Myocyte (in vitro differentiated cells): ENCODE measurements at regions not wholly inside any gene's neighbourhood (a gene's known extent, or its start where the extent isn't known, plus 50 kb on each side); places are given as distances from the start of the nearest gene placed in this dataset.

ENCODE experiments used
- DNase-seq: peaks from one replicate; pipeline ENCODE4 v3.0.0-alpha.2; 2012; ENCODE audit warnings: low read depth

DNA sequence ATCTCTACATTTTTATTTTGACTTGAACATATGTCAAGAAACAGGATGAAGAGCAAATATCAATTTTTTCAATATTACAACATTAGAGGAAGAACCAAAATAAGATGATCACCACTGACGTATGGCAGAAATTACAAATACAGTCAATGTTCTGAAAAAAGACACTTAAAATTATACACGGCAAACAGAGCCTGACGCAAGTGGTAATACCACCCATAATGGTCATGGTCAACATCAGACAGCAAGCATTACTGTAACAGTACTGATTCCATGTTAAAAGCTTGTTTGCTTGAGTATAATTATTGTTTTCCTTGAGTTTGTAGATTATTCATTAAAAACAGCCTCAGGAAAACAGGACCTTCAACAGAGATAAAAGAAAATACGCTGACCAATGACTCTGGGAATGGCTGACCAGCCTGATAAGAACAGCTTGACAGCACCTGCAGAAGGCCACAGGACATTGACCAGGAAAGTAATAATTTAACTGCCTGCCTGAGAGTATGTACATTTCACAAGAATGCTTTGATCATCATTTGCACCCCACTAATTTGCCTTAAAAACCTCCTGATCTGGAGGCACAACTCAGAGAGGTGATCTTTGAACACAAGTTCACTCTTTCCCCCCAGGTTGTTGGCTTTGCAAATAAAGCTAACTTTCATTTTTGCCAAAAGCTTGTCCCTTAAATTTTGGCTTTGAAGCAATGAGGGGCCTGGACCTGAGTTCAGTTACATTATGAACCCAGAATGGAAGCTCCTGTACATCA is 187.3 kb downstream of the IPO8 start:
- no peak for DNase-seq

DNA sequence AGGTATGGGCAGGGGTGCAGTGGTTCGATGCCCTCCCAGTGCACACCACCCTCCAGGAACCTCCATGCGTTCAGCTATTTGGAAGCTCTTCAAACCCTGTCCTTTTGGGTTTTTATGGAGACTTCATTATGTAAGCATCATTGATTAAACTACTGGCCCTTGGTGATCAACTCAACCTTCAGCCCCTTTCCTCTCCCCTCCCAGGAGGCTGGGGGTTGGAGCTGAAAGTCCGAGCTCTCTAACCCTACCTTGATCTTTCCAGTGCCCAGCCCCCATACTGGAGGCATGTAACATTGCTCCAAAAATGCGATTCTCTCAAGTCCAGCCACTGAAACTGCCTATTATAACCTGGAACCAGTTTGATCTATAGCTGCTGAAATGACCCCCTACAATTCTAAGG is 188.1 kb downstream of the IPO8 start:
- no peak for DNase-seq

DNA sequence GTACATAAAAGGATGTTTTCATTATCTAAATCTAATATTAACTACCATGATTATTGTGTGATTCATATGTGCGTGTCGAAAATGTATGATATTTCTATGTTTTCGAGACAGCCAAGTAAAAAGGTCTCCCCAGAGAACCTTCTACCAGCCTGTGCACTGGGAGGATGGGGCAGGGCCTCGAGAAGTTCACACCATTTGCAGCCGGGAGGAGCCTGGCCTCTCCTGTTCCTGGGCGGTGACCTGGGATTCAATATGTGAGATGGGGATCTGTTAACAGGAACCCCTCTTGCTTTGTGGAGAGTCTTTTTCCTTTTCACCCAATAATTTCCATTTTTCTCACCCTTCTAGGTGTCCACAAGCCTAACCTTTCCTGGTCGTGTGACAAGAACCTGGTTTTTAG is 189.3 kb downstream of the IPO8 start:
- no peak for DNase-seq

DNA sequence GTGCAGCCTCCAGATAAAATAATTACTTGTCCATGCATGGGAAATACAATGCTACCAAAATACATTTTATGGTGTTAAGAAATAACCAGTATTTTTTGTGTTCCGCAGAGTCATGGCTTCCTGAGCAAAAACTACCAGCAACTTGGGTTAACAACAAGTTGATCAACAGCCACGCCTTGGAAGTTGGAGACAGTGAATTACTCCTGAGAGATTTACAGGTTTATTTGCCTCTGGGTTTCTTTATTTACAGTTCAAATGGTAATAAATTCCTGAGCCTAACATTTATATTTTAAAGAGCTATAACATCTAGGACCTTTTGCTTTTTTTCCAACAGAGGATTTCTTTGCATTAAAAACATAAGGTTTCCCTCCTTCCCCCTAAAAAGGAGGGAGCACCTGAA is 194.0 kb downstream of the IPO8 start:
- no peak for DNase-seq

DNA sequence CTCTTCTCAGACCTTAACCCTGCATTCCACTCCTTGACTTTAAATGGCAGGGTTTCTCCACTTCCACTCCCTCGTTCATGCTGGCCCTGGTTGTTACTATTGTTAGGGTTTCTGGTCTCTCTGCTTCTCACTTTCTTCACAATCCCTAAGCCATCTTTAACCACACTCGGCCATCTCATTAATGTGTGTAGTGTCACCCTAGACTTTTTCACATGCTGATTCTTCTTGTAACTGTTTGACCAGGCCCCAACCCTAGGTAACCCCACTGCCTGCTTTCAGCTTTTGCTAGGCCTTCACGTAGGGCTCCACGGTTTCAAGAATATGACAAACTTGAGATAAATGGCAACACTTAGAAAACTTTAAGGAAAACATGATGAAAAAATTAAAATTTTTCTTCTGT is 195.1 kb downstream of the IPO8 start:
- no peak for DNase-seq

DNA sequence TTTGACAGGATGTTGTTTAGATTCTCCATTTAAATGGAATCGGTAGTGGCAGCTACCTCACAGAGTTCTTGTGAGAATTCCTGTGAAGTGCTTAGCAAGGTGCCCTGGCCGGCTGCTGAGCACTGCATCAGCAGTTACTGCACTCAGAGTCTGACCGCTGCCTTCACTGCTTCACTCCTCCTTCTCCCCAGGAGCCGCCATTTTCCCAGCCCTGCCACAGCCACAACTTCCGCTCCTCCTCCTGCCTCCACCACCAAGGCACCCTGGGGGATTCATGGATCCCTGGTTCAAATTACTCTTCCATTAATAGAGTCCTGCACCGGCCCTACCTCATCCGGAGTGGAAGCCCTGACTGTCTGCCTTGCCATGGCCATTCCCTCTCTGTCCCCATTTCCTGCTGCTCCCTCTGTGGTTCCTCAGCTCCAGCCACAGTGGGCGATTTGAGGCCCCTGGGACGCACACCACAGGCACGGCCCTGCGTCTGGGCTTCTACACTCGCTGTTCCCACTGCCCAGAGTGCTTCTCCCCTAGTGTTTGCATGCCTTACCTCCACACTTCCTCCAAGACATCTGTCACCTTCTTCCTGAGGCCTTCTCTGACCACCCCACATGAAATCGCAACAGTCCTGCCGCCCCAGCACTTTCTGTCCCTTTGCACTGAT is 210.3 kb downstream of the IPO8 start:
- no peak for DNase-seq

DNA sequence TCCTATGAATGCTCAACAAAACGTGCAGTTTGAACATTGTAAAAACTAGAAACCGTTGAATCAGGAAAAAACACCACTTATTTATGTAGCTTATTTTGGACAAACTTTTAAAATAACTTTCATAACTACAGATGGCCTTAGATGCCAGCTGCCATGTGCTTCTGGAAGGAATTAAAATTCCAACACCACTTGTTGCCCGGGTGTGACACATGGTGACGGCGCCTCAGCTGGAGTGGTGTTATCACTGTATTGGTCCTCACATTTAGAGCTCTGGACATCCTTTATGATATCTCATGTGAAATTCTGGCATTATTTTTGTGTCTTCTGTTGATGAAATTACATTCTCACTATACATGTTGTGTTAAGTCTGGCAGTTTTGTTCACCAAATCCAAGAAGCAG is 211.0 kb downstream of the IPO8 start:
- peak; percentile 65 for DNase-seq

DNA sequence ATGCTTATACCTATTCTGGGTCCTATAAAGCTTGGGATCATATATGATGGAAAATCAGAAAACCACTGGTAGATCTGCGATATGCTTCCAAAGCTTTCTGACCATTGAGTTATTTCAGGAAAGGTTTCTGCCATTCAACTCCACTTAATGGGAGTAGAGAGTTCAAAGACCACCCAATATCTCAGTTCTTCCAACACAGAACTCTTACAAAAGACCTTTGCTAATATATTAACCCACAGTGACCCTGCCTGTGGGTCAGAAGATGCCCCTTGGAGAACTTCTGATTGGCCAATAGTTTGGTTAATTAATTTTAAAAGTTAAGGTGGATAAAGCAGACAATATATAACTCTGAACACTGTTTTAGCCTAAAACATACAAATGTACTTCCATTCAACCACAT is 213.0 kb downstream of the IPO8 start:
- DNase-seq, result no peak

DNA sequence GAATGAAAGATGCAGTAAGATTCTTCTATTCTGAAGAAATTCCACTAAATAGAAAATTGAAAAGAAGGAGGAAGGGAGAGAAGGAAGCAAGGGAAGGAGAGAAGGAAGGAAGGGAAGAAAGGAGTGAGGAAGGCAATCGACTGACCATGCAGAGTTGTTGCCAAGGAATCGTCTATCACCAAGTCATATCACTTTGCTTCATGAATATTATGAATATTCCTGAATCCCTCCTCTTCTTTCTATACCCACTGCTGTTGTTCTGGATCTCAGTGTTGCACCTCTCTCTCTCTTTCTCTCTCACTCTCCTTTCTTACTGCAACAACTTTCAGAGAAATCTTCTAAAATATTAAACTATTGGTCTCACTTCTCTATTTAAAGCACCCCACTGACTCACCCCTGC is 222.4 kb downstream of the IPO8 start:
- no peak for DNase-seq

DNA sequence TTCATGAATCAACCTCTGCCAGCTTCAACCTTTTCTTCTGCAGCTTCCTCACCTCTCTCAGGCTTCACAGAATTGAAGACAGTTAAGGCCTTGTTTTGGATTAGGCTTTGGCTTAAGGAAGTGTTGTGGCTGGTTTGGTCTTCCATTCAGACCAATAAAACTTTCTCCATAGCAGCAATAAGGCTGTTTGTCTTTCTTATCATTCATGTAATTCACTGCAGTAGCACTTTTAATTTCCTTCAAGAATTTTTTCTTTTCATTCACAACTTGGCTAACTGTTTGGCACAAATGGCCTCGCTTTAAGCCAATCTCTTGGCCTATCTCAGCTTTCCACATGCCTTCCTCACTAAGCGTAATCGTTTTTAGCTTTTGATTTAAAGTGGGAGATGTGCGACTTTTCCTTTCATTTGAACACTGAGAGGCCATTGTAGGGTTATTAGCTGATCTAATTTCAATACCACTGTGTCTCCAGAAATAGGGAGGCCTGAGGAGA is 229.5 kb downstream of the IPO8 start:
- DNase-seq, result no peak

DNA sequence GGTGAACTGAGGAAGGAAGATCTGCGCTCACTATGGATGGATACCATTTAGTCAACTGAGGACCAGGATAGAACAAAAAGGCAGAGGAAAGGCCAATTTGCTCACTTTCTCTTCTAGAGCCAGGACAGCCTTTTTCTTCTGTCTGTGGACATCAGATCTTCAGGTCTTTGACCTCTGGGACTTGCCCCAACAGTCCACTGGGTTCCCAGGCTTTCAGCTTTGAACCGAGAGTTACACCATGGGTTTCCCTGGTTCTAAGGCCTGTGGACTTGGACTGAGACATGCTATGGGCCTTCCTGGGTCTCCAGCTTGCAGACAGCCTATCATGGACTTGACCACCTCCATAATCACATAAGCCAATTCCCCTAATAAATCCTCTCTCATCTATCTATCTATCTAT is 232.0 kb downstream of the IPO8 start:
- DNase-seq, result no peak

DNA sequence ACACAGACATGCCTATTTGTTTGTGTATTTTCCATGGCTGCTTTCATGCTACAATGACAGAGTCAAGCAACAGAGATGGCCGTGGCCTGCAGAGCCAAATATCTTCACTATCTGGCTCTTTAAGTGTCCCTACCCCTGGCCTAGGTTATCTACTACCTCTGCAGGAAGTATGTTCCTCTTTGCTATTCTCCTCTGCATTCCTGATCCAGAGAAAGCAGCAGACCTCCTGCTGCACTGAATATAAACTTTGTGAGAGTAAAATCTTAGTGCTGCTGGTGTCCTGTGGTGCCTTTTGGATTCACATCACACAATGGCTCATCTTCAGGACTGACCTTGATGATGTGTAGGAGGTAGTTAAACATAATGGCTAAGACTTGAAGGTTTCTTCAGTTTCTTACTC is 233.4 kb downstream of the IPO8 start:
- DNase-seq, result no peak

DNA sequence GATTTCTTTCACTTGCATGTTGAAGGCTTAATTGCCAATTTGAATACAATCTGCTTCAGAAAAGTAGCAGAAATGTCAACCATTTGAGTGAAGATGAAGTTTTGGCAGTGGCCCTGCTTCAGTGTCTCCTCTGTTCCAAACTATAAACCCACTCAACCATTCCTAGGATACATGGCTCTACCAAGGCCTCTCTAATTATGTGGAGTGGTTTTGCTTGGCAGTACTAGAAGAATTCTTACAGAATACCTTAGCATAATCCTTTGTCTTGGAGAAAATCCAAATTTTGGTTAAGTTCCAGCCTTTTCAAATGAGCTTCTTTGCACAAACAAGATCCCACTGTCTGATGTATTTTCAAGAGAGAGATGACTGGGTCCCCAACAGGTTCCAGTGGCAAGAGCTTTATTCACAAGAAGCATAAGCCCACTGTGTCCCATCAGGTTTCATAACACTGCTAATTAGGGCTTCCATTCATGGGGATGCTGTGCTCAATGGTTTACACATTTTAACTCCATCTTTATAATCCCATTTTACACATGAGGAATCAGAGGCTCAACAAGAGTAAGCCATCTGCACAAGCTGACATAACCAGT is 234.5 kb downstream of the IPO8 start:
- no peak for DNase-seq

DNA sequence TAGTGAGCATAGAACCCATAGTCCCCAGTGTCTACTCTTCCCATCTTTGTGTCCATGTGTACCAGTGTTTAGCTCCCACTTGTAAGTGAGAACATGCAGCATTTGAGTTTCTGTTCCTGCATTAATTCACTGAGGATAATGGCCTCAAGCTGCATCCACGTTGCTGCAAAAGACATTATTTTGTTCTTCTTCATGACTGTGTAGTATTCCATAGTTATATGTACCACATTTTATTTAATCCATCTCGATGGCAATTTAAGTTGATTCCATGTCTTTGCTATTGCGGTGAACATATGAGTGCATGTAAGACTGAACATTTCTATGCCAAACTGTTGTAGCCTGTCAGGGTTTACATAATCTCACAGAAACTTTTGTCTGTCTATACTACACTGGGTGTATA is 237.2 kb downstream of the IPO8 start:
- no peak for DNase-seq

DNA sequence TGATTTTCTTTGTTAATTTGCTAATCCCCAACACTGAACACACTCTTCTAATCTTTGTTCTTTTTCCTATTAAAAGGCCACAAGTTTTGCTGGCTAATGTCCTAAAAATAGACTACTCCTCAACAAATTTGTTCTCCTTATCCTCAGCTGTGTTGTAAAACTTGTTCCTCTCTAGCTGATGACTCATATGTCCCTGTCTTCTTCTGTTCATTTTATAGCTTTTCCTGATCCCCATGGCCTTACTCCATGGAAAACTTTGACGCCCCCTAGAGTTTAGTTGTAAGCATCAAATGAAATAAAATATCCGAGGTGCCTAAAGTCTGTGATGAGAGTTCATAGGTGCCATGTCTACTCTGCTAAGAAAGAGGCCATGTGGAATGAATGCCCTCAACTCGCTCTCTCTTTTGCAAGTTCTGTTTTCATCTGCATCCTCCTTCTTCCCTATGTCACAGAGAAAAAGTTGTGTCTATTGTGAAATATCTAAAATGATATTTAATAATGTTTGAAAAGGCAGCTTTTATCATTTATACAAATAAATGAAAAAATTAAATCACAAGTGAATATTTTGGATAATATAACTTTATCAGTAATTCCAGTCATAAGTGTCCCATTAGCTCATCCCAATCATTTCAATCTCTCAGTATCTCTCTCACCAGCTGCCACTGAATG is 237.9 kb downstream of the IPO8 start:
- DNase-seq, result peak; percentile 84

DNA sequence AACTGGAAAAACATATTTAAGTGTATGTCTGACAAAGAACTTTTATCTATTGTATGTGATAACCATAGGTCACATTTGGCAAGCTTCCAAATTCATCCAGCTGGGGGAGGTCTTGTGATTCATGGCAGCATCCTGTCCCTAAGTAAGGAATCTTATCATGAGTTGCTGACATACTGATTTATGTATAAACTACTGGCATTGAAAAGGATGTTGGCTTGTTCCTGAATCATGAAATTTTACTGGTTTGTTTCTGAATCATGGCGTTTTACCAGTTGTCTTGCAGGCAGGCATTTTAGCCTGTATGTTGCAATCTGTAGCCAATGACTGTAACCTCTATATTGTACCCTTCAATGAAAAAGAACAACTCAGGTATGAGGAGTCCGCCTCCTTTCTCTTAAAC is 244.8 kb downstream of the IPO8 start:
- no peak for DNase-seq

DNA sequence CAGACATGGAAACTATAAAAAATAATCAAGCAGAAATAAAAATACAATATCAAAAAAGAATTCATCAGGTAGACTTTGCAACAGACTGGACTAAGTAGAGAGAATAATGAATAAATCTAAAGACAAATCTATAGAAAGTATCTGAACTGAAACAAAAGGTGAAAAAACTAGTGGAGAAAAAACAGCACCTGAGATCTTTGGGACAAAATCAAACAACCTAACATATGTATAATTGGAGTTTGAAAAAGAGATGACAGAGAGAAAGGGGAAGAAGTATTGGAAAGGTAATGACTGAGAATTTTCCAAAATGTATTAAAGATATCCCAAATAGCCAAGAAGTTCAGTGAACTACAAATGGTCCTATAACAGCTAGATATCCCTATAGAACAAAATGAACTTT is 245.4 kb downstream of the IPO8 start:
- DNase-seq, result no peak

DNA sequence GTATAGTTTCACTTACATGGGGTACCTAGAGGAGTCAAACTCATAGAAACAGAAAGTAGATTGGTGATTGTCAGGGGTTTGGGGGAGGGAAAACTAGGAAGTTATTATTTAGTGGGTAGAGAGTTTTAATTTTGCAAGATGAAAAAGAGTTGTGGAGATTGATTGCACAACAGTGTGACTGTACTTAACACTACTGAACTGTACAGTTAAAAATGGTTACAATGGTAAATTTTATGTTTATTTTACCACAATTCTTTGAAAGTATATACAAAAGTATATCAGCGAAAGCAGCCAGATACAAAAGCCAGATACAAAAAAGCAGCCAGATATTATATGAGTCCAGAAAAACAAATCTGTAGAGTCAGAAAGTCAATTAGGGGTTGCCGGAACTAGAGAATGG is 247.6 kb downstream of the IPO8 start:
- DNase-seq, result no peak

DNA sequence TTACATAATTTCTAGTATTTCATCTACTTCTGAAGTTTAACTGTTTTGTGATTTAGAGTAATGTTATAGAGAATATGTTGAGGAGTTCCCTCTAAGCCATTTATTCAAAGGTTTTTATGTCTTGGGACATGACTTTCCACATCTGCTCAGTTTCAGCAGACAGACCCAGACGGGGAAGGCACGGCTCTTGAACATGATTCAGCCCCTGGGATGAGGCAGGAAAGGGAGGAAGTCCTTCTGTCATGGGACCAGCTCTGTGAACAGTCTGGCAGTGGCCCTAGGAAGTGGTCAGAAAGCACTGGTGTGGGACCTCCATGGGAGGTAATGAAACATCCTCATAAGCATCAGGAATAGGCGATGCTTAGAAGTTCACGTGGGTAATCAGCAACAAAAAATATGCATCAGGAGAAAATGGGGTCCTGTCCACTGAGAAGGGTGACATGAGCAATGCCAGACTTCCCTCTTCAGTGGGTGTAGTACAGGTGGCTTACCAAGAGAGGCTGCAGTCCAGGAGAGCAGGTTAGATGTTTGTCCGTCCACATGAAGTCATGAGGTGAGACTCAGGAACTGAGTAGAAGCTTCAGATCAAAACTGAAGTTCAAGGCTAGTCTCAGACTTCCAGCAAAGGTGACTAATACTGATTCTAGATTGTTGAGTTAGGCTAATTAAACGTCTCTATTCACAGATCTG is 248.5 kb downstream of the IPO8 start:
- no peak for DNase-seq

DNA sequence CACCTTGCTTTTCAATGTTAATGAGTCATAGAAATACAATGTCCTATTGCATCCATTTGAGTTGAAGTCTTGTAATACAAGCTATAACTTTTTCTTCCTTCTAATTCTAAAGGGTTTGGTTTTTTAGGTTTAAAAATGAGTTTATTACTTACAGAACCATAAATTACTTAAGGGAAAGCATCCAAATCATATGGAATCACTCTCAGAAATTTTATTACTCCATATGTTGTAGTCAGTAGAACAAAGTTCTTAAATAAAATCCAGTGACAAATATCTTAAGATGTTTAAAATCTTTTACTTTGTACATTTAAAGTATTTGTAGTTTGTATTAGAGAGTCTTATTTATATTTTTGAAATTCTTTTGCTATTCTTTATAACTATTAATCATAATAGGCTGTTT is 253.2 kb downstream of the IPO8 start:
- no peak for DNase-seq

DNA sequence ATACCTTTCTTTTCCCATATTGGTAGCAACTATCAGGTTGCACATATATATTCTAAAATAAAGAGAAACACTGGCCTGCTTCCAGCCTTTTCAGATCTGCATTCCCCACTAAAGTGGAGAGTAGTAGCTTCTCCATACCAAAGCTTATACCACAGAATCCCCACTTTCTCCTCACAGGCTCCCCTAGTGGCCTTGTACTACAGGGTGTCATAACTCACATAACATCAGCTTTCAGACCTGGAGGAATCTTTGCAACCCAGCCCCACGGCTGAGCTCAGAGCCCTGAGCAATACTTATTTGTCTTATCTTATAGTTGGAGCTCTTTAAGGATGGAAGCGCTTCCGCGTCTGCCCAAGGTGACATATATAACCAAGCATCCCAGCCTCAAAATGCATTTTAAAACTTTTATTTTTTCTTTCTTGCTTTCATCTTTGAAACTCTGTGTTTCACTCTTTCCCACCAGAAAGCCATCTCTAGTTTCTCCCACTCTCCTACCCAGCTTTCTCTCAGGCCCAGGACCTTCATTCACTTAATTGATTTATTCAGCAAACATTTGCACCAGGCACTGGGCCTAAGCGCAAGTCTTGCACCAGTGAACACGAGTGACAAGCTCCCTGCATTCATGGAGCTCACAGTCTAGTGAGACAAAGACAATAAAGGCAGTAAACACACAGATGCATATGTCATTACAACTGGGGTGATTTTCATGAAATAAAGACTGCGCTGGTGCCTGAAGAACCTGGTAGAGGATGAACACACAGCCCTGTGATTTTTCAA is 254.7 kb downstream of the IPO8 start:
- peak; percentile 43 for DNase-seq
